ENCODE measurements at regions not wholly inside any gene's neighbourhood (a gene's known extent, or its start where the extent isn't known, plus 50 kb on each side); places are given as distances from the start of the nearest gene placed in this dataset.

GRCh38 chr2:236677368-236677767 lies 107.7 kb downstream of the ACKR3 start:
- no peak for ATAC-seq
- H3K27me3 Mint-ChIP-seq = peaks cover 20% of the 10 kb centered on the region
- no peak overlapping the region for H3K4me3 Mint-ChIP-seq
- CTCF ChIA-PET = no interaction called here
- DNase-seq = no peak
- no peaks in the 10 kb centered on the region for H3K4me1 Mint-ChIP-seq
- H3K27ac Mint-ChIP-seq = no peak overlapping the region
- H3K36me3 Mint-ChIP-seq (ENCODE audit: low read depth) = no peaks in the 10 kb centered on the region
- POLR2A ChIA-PET = no interaction called here
- intact Hi-C loops (cut with DNase I, micrococcal nuclease) = no loop called here
- no peaks in the 10 kb centered on the region for H3K9me3 Mint-ChIP-seq (ENCODE audit: low read depth)

- Mint-ChIP-seq H3K27me3 (peaks cover 16% of the 10 kb centered on the region), H3K36me3 (ENCODE audit: low read depth) (no peaks in the 10 kb centered on the region), H3K27ac (no peak overlapping the region), H3K9me3 (ENCODE audit: low read depth) (no peaks in the 10 kb centered on the region), H3K4me3 (no peak overlapping the region), H3K4me1 (no peaks in the 10 kb centered on the region)
- ATAC-seq = no peak
- CTCF ChIA-PET = no interaction called here
- intact Hi-C loops (cut with DNase I, micrococcal nuclease) = no loop called here
- POLR2A ChIA-PET = no interaction called here
- no peak for DNase-seq
These were observed 108.8 kb downstream of the ACKR3 start for GRCh38 chr2:236678307-236678975.

GRCh38 chr2:236679884-236680860 lies 110.5 kb downstream of the ACKR3 start:
- H3K36me3 Mint-ChIP-seq (ENCODE audit: low read depth) = no peaks in the 10 kb centered on the region
- CTCF ChIA-PET = no interaction called here
- no peak for ATAC-seq
- H3K27me3 Mint-ChIP-seq = peaks cover 14% of the 10 kb centered on the region
- POLR2A ChIA-PET = no interaction called here
- DNase-seq = no peak
- H3K9me3 Mint-ChIP-seq (ENCODE audit: low read depth) = no peaks in the 10 kb centered on the region
- intact Hi-C loops (cut with DNase I, micrococcal nuclease) = no loop called here
- no peaks in the 10 kb centered on the region for H3K4me1 Mint-ChIP-seq
- no peak overlapping the region for H3K4me3 Mint-ChIP-seq
- no peak overlapping the region for H3K27ac Mint-ChIP-seq

GRCh38 chr2:236682651-236683422 lies 113.2 kb downstream of the ACKR3 start:
- no peak for DNase-seq
- intact Hi-C loops (cut with DNase I, micrococcal nuclease) = no loop called here
- peaks cover 2% of the 10 kb centered on the region for H3K27me3 Mint-ChIP-seq
- CTCF ChIA-PET = interaction anchor here (0.5 to 0.6 kb wide), 2 partner anchors 334 to 504 kb away, joined by 3 read pairs; no protein-coding TSS in a partner anchor
- ATAC-seq = no peak
- no peaks in the 10 kb centered on the region for H3K9me3 Mint-ChIP-seq (ENCODE audit: low read depth)
- no peaks in the 10 kb centered on the region for H3K36me3 Mint-ChIP-seq (ENCODE audit: low read depth)
- H3K4me1 Mint-ChIP-seq = no peaks in the 10 kb centered on the region
- H3K4me3 Mint-ChIP-seq = no peak overlapping the region
- H3K27ac Mint-ChIP-seq = no peak overlapping the region
- POLR2A ChIA-PET = no interaction called here

- POLR2A ChIA-PET = no interaction called here
- Mint-ChIP-seq H3K9me3 (ENCODE audit: low read depth) (no peaks in the 10 kb centered on the region), H3K27me3 (no peaks in the 10 kb centered on the region), H3K4me1 (no peaks in the 10 kb centered on the region), H3K4me3 (no peak overlapping the region), H3K27ac (no peak overlapping the region), H3K36me3 (ENCODE audit: low read depth) (no peaks in the 10 kb centered on the region)
- ATAC-seq (no peak), DNase-seq (no peak)
- CTCF ChIA-PET = interaction anchor here (0.7 kb wide), 2 partner anchors 218 to 309 kb away, joined by 3 read pairs; no protein-coding TSS in a partner anchor
- intact Hi-C loops (cut with DNase I, micrococcal nuclease) = no loop called here
These were observed 115.1 kb downstream of the ACKR3 start for GRCh38 chr2:236684504-236685256.

GRCh38 chr2:236685361-236685760 lies 115.7 kb downstream of the ACKR3 start:
- peaks cover 4% of the 10 kb centered on the region for H3K27me3 Mint-ChIP-seq
- H3K4me1 Mint-ChIP-seq = no peaks in the 10 kb centered on the region
- H3K36me3 Mint-ChIP-seq (ENCODE audit: low read depth) = no peaks in the 10 kb centered on the region
- ATAC-seq (no peak), DNase-seq (no peak)
- no peak overlapping the region for H3K4me3 Mint-ChIP-seq
- H3K27ac Mint-ChIP-seq = no peak overlapping the region
- no peaks in the 10 kb centered on the region for H3K9me3 Mint-ChIP-seq (ENCODE audit: low read depth)
- POLR2A ChIA-PET = no interaction called here
- intact Hi-C loops (cut with DNase I, micrococcal nuclease) = no loop called here
- CTCF ChIA-PET = interaction anchor here (0.7 kb wide), 2 partner anchors 218 to 308 kb away, joined by 3 read pairs; no protein-coding TSS in a partner anchor

GRCh38 chr2:236685979-236686520 lies 116.4 kb downstream of the ACKR3 start:
- H3K4me1 Mint-ChIP-seq = no peaks in the 10 kb centered on the region
- DNase-seq (no peak), ATAC-seq (no peak)
- H3K9me3 Mint-ChIP-seq (ENCODE audit: low read depth) = no peaks in the 10 kb centered on the region
- POLR2A ChIA-PET = no interaction called here
- peaks cover 6% of the 10 kb centered on the region for H3K27me3 Mint-ChIP-seq
- no peak overlapping the region for H3K4me3 Mint-ChIP-seq
- no peaks in the 10 kb centered on the region for H3K36me3 Mint-ChIP-seq (ENCODE audit: low read depth)
- CTCF ChIA-PET = no interaction called here
- no peak overlapping the region for H3K27ac Mint-ChIP-seq
- intact Hi-C loops (cut with DNase I, micrococcal nuclease) = no loop called here

GRCh38 chr2:236686561-236686960 lies 116.9 kb downstream of the ACKR3 start:
- ChIA-PET CTCF (no interaction called here), POLR2A (no interaction called here)
- H3K9me3 Mint-ChIP-seq (ENCODE audit: low read depth) = no peaks in the 10 kb centered on the region
- H3K4me3 Mint-ChIP-seq = no peak overlapping the region
- ATAC-seq (no peak), DNase-seq (no peak)
- H3K36me3 Mint-ChIP-seq (ENCODE audit: low read depth) = no peaks in the 10 kb centered on the region
- peaks cover 6% of the 10 kb centered on the region for H3K27me3 Mint-ChIP-seq
- intact Hi-C loops (cut with DNase I, micrococcal nuclease) = no loop called here
- H3K4me1 Mint-ChIP-seq = no peaks in the 10 kb centered on the region
- H3K27ac Mint-ChIP-seq = no peak overlapping the region

- DNase-seq = no peak
- no peaks in the 10 kb centered on the region for H3K9me3 Mint-ChIP-seq (ENCODE audit: low read depth)
- no peak overlapping the region for H3K4me3 Mint-ChIP-seq
- CTCF ChIA-PET = no interaction called here
- POLR2A ChIA-PET = no interaction called here
- no peaks in the 10 kb centered on the region for H3K36me3 Mint-ChIP-seq (ENCODE audit: low read depth)
- intact Hi-C loops (cut with DNase I, micrococcal nuclease) = no loop called here
- H3K27ac Mint-ChIP-seq = no peak overlapping the region
- no peaks in the 10 kb centered on the region for H3K4me1 Mint-ChIP-seq
- H3K27me3 Mint-ChIP-seq = peaks cover 6% of the 10 kb centered on the region
- no peak for ATAC-seq
These were observed 117.8 kb downstream of the ACKR3 start for GRCh38 chr2:236687296-236687965.

- Mint-ChIP-seq H3K27me3 (peaks cover 7% of the 10 kb centered on the region), H3K27ac (no peak overlapping the region), H3K9me3 (ENCODE audit: low read depth) (no peaks in the 10 kb centered on the region), H3K36me3 (ENCODE audit: low read depth) (no peaks in the 10 kb centered on the region), H3K4me3 (no peak overlapping the region), H3K4me1 (no peaks in the 10 kb centered on the region)
- DNase-seq (no peak), ATAC-seq (no peak)
- intact Hi-C loops (cut with DNase I, micrococcal nuclease) = no loop called here
- POLR2A ChIA-PET = no interaction called here
- CTCF ChIA-PET = no interaction called here
These were observed 118.5 kb downstream of the ACKR3 start for GRCh38 chr2:236688157-236688556.

All from activated CD4-positive, alpha-beta T cell treated with anti-CD3 and anti-CD28 coated beads for 36 hours (primary cell).